NCI-H345 treated with DMSO at 0.1 percent for 48 hours (cell line): ENCODE measurements at regions not wholly inside any gene's neighbourhood (a gene's known extent, or its start where the extent isn't known, plus 50 kb on each side); places are given as distances from the start of the nearest gene placed in this dataset.
A peak's percentile ranks its signal among the peaks of the same experiment; 100 is the strongest.
"Not testable (repeated sequence)": the region's sequence is repeated elsewhere in the genome, so short reads cannot be mapped to it uniquely, and the experiment has no call there.

Source experiments
- DNase-seq: peaks from one replicate; lab custom pipeline; 2025; ENCODE audit not compliant: unreplicated experiment; lab: John Stamatoyannopoulos, UW

DNA sequence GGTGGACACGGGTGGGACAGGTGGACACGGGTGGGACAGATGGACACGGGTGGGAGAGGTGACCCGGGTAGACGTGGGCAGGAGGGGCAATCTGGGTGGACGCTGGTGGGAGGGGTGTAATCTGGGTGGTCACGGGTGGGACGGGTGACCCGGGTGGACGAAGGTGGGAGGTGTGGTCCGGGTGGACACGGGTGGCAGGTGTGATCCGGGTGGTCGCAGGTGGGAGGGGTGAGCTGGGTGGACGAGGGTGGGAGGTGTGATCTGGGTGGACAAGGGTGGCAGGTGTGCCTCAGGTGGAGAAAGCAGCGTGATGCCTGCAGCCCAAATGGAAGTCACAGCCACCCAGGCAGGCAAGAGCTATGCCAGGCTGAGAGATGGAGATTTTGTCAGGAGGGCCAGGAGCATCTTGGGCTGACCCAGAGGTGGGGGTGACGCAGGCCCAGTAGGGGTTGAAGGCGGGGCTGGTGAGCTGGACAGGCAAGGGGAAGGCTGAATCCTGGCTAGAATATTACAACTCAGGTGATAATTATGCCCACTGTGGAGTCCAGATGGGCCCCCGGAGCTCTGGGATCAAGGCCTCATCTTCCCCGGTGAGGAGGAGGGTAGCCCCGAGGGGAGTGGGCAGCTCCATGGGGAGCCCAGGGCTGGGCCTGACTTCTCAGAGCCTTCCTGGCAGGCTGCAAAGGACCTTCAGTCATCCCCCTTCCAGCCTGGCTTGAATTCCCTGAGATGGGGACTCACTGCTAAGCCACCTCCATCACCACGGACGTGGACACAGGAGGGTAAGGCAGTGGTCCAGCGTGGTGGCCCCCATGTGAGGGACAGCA, 100.0 kb downstream of the ADRA2C start:
- no peak for DNase-seq

DNA sequence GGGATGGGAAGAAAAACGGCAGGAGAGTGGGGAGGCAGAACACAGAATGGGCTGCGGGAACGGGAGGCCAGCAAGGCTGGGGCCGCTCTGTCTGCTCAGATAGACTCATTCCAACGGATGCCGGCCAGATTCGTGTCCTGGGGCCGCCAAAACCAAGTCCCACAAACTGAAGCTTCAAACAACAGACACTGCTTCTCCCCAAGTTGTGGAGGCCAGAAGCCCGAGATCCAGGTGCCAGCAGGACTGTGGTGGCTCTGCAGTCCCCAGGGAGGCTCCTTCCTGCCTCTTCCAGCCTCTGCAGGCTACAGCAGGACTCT, 100.6 kb downstream of the ADRA2C start:
- no peak for DNase-seq

DNA sequence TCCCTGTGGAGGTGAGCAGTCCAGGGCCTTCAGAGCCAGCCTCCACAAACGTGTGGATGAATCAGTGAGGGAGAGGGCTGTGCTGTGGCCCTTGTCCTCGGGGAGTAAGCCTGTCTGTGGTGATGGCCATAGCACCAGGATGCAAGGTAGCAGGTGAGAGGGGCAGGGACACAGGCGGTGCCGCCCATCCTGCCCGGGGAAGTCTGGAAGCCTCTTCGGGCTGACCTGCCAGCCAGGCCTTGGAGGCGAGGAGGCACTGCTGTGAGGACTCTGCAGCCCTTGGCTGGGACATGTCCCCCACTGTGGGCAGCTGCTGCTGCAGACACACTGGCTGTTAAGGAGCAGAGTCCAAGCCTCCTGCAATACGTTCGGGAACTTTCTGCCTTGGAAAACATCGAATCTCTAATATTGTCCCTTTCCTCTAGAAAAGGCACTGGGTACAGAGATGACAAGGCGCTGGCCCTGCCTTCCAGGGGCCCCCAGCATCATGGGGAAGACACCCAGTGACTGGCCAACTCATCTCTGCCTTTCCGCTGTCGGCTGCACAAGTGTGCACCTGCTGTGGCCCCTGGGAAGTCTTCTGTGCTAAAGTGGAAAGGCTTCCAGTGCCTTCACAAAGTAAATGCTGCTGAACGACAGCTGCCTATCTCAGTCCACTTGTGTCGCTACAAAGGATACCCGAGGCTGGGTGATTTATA, 101.4 kb downstream of the ADRA2C start:
- peak; percentile 62 for DNase-seq

DNA sequence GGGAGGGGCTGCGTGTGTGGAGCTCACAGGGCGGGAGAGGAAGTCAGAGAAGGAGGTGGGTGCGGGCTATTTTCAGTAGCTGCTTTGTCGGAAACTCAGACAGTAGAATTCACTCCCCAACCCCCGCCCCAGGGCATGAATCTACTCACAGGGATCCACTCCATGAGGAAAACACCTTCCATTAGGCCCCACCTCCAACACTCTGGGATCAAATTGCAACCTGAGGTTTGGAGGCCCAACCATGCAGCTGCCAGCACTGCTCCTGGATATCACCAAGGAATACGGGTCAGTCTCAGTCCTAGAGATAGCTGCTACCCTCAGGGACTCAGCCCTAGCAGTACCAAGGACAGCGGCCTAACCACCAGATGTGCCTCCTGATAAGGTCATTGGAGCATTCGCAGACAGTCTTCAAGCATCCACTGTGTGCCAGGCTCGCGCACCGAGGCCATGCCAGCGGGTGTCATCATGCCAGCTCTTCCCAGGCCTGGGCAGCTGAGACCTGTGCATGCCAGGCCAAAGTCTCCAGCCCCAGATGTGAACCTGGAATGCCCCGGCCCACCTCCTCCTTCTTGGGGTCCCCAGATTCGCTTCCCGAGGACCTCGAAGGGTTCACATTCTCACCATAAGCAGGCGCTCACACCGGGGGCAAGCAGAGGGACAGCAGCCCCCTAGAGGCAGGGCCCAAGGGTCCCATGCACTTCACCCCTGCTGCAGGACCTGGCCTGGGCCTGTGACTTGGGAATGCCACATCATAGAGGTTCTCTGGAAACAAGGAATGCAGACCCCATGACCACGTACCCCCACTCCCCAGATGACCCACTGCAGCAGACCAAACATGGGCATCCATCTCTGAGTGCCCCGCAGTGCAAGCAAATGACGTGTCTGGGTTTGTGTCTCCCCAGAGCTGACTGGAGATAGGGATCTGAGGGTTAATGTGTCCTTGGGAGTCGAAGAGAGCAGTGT, 102.3 kb downstream of the ADRA2C start:
- no peak for DNase-seq

DNA sequence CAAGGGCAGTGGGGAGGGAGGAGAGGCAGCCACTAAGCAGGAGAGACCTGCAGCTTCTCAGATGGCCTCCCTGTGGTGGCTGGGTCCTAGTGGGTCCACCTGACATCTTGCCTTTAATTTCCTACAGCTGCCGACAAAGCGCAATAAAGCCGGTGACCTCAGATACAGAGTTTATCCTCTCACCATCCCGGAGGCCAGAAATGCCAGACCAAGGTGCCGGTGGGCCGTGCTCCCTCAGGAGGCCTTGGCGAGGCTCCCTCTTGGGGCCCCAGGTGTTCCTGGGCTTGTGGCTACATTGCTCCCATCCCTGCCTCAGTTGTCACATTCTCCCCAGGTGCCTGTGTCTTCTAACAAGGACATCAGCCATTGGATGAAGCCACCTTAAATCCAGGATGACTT, 103.0 kb downstream of the ADRA2C start:
- DNase-seq: no peak

DNA sequence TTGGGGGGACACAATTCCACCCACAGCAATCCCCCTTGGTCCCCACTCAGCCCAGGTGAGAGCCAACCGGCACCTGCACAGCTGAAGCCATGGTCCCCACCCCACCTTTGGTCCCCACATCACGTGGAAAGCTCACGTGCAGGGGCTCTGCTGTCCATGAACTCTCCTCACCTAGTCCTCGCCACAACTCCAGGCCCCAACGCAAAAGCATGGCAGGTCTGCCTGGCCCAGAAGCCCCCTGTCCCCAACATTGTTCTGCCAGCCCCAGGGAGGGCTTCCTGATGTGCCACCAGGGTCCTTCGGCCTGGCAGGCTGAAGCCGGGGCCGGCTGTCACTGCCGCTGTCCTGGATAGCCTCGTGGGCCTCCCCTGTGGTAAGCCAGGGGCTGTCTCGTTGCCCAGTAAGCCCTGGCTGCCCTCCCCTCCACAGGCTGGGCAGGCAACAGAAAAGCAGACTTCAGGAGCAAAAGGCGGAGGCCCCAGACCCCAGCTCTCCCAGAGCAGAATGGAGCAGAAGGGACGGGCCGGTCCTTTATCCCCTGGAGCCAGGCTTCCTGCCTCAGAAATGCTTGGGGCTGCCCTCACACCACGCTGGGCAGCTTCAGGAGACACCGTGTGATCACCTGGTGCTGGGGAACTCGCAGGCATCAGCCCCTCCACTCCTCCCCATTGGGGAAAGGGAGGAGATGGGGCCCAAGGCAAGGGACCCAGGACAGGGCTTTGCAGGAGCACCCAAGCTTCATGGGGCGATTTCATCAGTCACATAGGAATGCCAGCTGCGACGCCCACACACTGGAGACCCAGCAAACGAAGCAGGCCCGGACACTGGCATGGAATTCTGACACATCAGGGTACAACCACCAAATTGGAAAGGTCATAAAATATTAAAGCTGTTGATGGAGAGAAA, 103.7 kb downstream of the ADRA2C start:
- DNase-seq: no peak

DNA sequence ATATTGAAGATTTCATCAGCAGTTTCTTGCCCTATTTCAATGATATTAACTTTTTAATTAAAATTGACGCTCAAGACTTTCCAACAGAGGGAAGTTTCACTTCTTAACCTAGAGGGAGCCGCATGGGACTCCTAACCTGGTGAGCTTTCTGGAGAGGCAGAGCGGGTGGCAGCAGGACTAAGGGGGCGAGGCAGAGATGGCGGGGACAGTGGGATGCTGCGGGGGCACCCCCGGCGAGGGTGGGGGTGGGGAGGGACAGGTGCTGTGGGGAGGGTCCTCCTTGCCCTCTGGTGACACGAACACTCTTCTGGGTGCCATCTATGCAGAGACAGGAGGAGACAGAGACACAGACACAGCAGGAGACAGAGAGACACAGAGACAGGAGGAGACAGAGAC, 104.4 kb downstream of the ADRA2C start:
- DNase-seq: no peak

DNA sequence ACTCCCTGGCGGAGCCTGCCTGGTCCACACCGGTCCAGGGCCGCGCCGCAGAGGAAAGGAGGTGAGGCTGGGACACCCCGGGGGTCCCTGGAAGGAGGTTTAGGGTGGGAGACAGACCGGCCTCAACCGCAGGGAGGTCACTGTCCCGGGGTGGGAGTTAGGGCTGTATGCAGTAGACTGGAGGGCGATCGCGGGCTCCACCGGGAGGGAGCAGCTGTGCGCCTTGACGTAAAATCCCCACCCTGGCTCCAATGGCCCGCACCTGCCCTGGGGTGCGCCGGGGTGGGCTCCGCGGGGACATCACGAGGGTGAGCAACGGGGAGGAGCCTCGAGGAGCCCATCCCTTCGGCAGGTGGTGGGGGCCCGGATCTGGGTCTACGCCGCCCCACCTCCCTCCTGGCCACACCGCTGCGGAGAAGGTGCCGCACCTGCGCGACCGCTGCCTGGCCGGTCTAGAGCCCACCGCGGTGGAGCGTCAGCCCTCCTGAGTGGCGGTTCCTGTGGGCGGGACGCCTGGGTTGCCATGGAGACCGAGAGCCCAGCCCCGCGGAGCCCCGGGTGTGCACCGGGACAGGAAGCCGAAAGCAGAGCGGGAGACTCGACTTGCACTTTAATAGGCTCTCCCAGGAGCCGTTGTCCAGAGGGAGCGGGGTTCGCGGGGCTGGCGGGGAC, 105.1 kb downstream of the ADRA2C start:
- no peak for DNase-seq

DNA sequence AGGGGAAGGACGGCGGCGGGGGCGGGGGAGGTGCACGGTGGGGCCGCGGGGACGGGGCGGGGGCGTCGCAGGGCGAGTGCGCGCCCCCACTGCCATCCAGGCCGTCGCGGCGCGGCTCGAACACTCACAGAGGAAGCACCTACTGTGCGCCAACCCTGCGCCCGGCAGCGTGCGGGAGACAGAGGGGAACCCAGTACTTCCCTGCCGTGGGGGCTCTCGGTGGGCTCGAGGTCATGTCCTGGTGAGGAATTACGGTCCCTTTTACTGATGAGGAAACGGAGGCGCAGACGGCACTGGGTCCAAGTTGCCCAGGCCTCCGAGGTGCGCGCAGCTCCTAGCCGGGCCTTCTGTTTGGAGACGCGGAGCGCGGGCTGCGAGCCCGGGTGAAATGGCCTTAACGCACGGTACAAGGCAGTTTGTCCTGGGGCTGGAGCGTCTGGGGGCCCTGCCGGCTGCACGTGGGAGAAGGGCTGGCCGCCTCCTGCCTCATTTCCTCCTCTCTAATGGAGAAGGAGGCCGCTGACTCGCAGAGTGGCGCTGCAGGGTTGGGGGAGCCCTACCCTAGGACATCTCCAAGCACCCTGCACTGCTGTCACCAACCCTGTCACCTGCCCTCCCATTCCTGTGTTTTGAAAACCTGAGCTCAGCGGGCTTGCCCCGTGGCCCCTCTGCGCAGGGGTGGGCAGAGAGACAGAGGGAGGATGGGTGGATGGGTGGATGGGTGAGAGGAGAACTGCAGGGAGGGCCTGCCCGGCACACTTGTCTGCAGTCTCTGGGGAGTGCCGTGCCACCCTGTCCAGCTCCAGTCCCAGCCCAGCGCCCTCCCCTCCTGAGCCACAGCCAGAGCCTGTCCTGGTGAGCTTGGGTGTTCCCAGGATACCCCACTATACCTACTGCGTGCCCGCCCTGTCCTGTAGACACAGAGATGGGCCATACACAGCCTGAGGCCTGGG, 106.0 kb downstream of the ADRA2C start:
- DNase-seq: no peak

DNA sequence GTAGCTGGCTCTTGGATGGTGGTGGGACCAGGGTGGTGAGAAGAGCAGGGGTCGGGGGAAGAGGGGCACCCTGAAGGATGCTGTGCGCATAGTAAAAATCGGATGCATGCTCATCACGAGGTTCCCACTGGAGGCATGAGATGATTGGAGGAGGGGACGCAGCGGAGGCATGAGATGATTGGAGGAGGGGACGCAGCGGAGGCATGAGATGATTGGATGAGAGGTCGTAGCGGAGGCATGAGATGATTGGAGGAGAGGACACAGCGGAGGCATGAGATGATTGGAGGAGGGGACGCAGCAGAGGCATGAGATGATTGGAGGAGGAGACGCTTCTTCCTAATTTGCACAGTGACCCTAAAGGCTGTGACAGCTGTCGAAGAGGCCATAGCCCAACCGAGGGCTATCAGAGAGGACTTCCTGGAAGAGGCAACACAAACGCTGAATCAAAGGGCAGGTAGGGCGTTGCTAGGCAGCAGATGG, 106.7 kb downstream of the ADRA2C start:
- no peak for DNase-seq

DNA sequence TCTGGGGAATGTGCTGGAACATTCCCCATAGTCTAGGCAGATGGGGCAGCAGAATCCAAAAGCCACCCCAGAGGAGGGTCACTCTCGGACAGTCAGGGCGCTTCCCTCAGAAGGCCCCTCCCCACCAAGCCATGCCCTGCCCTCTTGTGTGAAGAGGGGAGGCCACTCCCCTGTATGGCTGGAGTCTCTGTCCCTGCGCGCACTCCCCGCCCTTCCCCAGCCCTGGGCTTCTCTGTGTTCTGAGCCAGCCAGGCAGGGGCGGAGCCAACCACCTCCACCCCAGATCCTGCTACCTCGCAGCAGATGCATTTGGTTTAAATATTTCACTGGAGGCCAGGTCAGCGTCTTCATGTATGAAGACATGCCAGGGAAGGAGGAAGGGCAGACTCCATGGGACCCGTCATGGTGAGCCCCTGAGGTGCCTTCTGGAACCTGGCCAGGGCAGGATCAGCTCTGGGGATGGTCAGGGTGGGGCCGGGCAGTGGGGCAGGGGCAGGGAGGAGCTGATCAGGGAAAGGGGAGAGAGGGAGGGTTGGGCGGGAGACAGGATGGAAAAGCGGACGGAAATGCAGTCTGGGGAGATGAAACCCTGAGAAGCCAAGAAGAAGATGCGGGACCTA, 107.3 kb downstream of the ADRA2C start:
- no peak for DNase-seq

DNA sequence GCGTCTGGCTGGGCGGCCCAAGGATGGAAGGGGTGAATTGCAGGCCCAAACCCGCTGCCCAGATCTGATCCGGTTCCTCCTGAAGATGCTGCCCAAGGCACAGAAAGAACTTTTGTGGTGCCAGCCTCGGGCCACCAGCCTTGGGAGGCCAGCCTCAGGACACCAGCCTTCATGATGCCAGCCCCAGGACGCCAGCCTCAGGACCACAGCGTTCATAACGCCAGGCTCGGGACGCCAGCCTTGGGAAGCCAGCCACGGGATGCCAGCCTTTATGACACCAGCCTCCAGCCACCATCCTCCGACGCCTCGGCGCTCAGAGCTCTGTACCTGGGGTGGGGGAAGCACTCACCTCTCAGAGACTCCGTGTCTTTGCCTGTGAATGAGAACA, 107.8 kb downstream of the ADRA2C start:
- no peak for DNase-seq

DNA sequence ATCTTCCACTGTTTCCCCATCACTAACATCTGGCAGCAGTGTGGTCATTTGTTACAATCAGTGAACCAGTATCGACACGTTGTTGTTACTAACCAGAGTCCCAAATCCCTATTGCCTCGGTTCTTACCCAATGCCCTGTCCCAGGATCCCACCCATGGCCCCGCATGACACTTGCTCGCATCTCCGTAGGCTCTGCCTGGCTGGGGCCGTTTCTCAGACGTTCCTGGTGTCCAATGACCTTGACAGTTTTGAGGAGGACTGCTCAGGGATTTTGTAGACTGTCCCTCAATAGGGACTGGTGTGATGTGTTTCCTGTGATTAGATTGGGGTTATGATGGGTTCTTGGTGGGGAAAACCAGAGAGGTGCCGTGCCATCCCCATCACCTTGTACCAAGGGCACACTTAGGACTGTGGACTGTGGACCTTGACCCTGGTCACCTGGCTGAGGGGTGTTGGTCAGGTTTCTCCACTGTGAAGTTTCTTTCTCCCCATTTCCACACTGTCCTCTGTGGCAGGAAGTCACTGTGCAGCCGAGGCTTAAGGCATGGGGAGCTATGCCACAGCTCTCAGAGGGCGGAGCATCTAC, 108.4 kb downstream of the ADRA2C start:
- DNase-seq: no peak

DNA sequence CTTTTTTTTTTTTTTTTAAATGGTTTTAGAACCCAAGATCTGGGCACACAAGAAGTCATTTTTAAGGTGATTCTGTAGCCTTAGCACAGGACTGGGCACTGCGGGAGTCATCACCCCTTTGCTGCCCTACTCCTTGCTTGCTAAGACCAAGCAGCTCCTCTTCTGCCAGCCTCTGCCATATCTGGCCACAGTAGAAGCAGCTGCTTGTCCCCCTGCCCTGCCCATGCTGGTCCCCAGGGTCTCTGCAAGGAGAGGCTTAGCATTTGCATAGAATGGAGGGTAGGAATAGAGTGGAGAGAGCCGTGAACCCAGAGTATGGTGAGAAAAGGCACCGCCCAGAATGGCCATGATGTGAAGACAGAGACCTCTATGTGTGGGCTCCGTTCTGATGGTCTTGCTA, 109.3 kb downstream of the ADRA2C start:
- no peak for DNase-seq

DNA sequence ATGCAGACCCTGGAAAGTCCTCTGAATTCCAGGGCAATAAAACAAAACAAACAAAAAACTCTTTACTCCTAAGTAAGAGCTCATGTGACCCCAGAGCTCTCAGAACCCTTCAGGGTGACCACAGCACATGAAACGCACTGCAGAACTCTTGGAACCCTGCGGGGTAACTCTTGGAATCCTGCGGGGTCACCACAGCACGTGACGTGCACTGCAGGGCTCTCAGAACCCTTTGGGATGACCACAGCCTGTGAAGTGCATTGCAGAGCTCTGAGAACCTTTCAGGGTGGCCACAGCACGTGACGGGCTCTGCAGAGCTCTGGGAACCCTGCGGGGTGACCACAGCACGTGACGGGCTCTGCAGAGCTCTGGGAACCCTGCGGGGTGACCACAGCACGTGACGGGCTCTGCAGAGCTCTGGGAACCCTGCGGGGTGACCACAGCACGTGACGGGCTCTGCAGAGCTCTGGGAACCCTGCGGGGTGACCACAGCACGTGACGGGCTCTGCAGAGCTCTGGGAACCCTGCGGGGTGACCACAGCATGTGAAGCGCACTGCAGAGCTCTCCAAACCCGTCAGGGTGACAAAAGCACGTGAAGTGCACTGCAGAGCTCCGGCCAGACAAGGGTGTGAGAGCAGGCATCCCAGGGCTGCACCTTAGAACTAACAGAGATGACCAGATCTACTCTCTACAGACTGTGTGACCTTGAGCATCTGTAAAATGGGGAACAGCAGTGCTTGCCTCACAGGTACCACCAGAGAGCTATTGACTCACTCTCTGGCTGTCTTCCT, 110.1 kb downstream of the ADRA2C start:
- DNase-seq: not testable (repeated sequence)

DNA sequence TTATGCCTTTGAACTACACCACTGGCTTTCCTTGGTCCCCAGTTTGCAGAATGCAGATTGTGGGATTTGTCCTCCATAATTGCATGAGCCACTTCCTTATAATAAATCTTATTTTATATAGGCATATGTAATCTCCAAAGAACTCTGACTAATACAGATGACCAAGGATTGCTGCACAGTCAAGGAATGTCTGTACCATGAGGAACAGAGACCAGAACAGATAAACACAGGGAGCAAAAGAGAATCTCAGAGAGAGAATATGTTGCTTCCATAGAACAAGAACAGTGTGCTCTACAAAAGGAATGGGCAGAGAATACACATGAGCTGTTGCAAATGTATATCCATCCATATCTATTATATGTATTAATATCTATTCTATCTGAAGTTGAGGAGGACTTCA, 111.1 kb downstream of the ADRA2C start:
- no peak for DNase-seq

DNA sequence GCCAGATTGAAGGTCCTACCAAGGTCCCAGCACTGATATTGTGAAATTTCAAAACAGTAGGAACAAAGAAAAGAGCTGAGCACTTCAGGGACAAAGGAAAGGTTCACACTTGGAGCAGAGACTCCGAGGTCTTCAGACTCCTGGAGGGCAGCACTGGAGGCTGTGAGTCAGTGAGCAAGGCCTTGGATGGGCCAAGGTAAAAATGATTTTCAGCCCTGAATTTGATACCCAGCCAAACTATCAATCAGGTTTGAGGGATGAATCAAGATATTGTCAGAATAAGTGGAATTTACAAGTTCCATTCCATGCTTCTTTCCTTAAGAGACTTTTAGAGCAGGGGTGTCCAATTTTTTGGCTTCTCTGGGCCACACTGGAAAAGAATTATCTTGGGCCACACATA, 111.7 kb downstream of the ADRA2C start:
- no peak for DNase-seq
